ENCODE measurements at regions not wholly inside any gene's neighbourhood (a gene's known extent, or its start where the extent isn't known, plus 50 kb on each side); places are given as distances from the start of the nearest gene placed in this dataset.

- DNase-seq, result no peak
Observed at GRCh38 chr3:146308222-146308621, 57.3 kb upstream of the PLSCR4 start.

GRCh38 chr3:146307456-146307725 lies 56.5 kb upstream of the PLSCR4 start:
- DNase-seq, result no peak

- no peak for DNase-seq
Observed at GRCh38 chr3:146306656-146307455, 56.0 kb upstream of the PLSCR4 start.

- DNase-seq, result no peak
Observed at GRCh38 chr3:146305808-146306423, 55.0 kb upstream of the PLSCR4 start.

GRCh38 chr3:146300768-146301167 lies 49.9 kb upstream of the PLSCR4 start:
- DNase-seq, result no peak
